HG02981 (cell line): ENCODE measurements at regions not wholly inside any gene's neighbourhood (a gene's known extent, or its start where the extent isn't known, plus 50 kb on each side); places are given as distances from the start of the nearest gene placed in this dataset.

ENCODE experiments used
- ATAC-seq: cut with Tn5 transposase; IDR thresholded peaks from one replicate; pipeline ENCODE4 v1.9.1; 2021; ENCODE audit warnings: mild to moderate bottlenecking, moderate library complexity; ENCODE audit not compliant: unreplicated experiment

GRCh38 chr20:21808863-21809664, 103.6 kb downstream of the PAX1 start:
- ATAC-seq = no peak

GRCh38 chr20:21808139-21808538, 102.7 kb downstream of the PAX1 start:
- ATAC-seq = no peak

DNA sequence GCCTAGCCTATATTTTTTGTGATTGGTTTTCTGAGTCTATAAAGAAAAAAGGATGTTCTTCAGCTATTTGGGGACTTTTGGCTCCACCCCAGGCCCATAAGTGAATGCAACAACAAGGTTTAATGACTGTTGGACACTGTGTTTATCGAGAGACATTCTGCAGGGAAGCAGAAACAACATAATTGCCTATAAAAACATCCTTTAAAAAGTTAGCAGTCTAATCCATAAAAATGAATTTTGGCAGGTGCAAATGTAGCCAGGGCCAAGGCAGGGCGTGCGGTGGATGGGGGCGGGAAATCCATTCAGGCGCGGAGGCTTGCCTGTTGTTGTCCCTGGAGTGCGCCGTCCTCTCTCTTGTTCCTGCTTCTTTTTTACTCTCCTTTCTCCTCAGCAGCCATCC, 99.3 kb downstream of the PAX1 start:
- ATAC-seq = no peak

DNA sequence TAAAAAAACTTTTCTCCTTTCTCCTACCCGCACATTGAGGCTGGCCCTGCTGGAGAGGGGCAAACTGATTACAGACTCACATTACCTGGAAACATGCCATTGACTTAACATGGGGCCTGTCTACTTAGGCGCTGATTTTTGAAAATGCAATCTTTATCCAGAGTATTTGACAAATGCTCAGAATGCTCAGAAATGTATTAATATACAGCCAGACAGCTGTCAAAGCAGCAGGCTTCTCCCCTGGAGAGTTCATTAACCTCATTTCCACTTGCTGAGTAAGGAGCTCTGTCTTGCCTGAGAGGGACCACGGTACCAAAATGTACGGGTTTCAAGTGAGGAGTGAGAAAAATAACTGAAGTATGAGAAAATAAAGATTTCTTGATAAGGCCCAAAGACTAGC, 95.7 kb downstream of the PAX1 start:
- no peak for ATAC-seq

DNA sequence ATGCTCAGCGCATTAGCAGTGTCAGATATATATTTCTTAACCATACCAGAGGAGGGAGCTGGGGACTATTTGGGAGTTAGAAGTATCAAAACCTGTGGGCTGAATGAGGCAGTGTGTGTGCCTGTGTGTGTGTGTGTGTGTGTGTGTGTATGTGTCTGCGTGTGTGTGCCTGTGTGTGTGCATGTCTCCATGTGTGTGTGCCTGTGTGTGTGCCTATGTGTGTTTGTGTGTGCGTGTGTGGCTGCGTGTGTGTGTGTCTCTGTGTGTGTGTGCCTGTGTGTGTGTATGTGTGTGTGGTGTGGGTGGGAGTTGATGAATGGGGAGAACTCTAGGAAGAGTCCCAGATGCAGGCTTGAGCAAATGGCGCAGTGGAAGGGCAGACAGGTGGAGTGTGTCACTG, 92.9 kb downstream of the PAX1 start:
- ATAC-seq = no peak

- no peak for ATAC-seq
These were observed 90.6 kb downstream of the PAX1 start for GRCh38 chr20:21796059-21796458.

GRCh38 chr20:21788082-21788481, 82.6 kb downstream of the PAX1 start:
- no peak for ATAC-seq

- ATAC-seq = no peak
These were observed 76.1 kb downstream of the PAX1 start for GRCh38 chr20:21781446-21782075.

GRCh38 chr20:21780528-21780927, 75.1 kb downstream of the PAX1 start:
- ATAC-seq = no peak
